T47D (cell line): ENCODE measurements at regions not wholly inside any gene's neighbourhood (a gene's known extent, or its start where the extent isn't known, plus 50 kb on each side); places are given as distances from the start of the nearest gene placed in this dataset.
A peak's percentile ranks its signal among the peaks of the same experiment; 100 is the strongest.
"Not testable (repeated sequence)": the region's sequence is repeated elsewhere in the genome, so short reads cannot be mapped to it uniquely, and the experiment has no call there.

Experiments
- DNase-seq, 2 experiments: peaks; one replicate each; pipeline versions ENCODE4 v3.0.0 to v3.0.0-alpha.2; 2011 to 2012; ENCODE audit warnings: low read depth in 1 of 2, low spot score in 1 of 2
- JUND ChIP-seq: IDR thresholded peaks from 2 replicates; pipeline ENCODE4 v1.6.1; 2012; ENCODE audit warnings: low read depth
- in situ Hi-C: cut with HindIII; loops from 2 replicates; pipeline ENCODE4 v1.10.0; 2016; ENCODE audit warnings: low sequenced_read_pairs, low pct_unique_long_range_greater_than_20kb

- in situ Hi-C loops: no loop called here
- TF ChIP-seq JUND: no peak
- no peak for DNase-seq
These were observed 383.8 kb upstream of the SORCS1 start for GRCh38 chr10:107548301-107548700.

- no peak for TF ChIP-seq JUND
- in situ Hi-C loops: no loop called here
- DNase-seq: no peak
These were observed 382.5 kb upstream of the SORCS1 start for GRCh38 chr10:107546986-107547385.

- in situ Hi-C loops: no loop called here
- no peak for TF ChIP-seq JUND
- DNase-seq: no peak
These were observed 381.8 kb upstream of the SORCS1 start for GRCh38 chr10:107546284-107546683.

GRCh38 chr10:107545717-107546116, 381.2 kb upstream of the SORCS1 start:
- DNase-seq: peak in 1 of 2 experiments; percentile 5
- in situ Hi-C loops: no loop called here
- no peak for TF ChIP-seq JUND

- no peak for TF ChIP-seq JUND
- in situ Hi-C loops: no loop called here
- peak in 1 of 2 experiments; percentile 9 for DNase-seq
These were observed 380.4 kb upstream of the SORCS1 start for GRCh38 chr10:107544706-107545520.

GRCh38 chr10:107542607-107543006, 378.1 kb upstream of the SORCS1 start:
- in situ Hi-C loops: no loop called here
- no peak for TF ChIP-seq JUND
- no peak for DNase-seq

- in situ Hi-C loops: no loop called here
These were observed 377.5 kb upstream of the SORCS1 start for GRCh38 chr10:107542016-107542415.

GRCh38 chr10:107540981-107541380, 376.5 kb upstream of the SORCS1 start:
- DNase-seq: no peak
- in situ Hi-C loops: no loop called here
- TF ChIP-seq JUND: no peak

More at GRCh38 chr10:107542016-107542415, 377.5 kb upstream of the SORCS1 start:
- no peak for DNase-seq
- no peak for TF ChIP-seq JUND

GRCh38 chr10:107529350-107529749, 364.8 kb upstream of the SORCS1 start:
- in situ Hi-C loops: no loop called here
- no peak for TF ChIP-seq JUND
- DNase-seq: no peak

GRCh38 chr10:107520348-107520747, 355.8 kb upstream of the SORCS1 start:
- in situ Hi-C loops: no loop called here
- DNase-seq: no peak
- no peak for TF ChIP-seq JUND

GRCh38 chr10:107517811-107518210, 353.3 kb upstream of the SORCS1 start:
- no peak for DNase-seq
- in situ Hi-C loops: no loop called here
- TF ChIP-seq JUND: no peak

- no peak for DNase-seq
- TF ChIP-seq JUND: no peak
- in situ Hi-C loops: no loop called here
These were observed 351.8 kb upstream of the SORCS1 start for GRCh38 chr10:107516349-107516748.

- in situ Hi-C loops, DNase-seq: not testable (repeated sequence)
These were observed 339.5 kb upstream of the SORCS1 start for GRCh38 chr10:107504011-107504410.
